HG03565 (cell line): ENCODE measurements at regions not wholly inside any gene's neighbourhood (a gene's known extent, or its start where the extent isn't known, plus 50 kb on each side); places are given as distances from the start of the nearest gene placed in this dataset.
A peak's percentile ranks its signal among the peaks of the same experiment; 100 is the strongest.
"Not testable (repeated sequence)": the region's sequence is repeated elsewhere in the genome, so short reads cannot be mapped to it uniquely, and the experiment has no call there.

Experiments used
- ATAC-seq: cut with Tn5 transposase; IDR thresholded peaks from one replicate; pipeline ENCODE4 v1.9.1; 2021; ENCODE audit warnings: mild to moderate bottlenecking, moderate library complexity; ENCODE audit not compliant: unreplicated experiment

DNA sequence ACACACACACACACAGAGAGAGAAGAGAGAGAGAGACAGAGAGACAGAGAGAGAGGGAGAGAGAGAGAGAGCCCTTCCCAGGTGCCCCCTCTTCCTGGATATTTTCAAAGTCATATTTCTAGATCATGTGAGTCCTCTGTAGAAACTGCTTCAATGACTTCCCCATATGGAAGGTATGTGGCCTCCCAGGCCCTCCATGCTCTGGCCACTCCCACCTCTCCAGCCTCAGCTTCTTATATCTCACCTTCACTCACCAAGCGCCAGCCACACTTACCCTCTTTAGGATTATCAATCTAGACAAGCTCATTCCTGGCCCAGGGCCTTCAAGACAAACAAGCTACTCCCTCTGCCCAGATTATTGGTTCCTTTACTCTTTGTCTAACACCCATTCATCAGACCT is 259.7 kb downstream of the MTERF1 start:
- no peak for ATAC-seq

DNA sequence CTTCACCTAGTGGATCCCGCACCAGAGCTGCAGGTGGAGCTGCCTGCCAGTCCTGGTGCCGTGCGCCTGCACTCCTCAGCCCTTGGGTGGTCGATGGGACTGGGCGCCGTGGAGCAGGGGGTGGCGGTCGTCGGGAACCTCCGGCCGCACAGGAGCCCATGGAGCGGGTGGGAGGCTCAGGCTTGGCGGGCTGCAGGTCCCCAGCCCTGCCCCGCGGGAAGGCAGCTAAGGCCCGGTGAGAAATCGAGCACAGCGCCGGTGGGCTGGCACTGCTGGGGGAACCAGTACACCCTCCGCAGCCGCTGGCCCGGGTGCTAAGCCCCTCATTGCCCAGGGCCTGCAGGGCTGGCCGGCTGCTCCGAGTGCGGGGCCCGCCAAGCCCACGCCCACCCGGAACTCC is 253.2 kb downstream of the MTERF1 start:
- not testable (repeated sequence) for ATAC-seq

DNA sequence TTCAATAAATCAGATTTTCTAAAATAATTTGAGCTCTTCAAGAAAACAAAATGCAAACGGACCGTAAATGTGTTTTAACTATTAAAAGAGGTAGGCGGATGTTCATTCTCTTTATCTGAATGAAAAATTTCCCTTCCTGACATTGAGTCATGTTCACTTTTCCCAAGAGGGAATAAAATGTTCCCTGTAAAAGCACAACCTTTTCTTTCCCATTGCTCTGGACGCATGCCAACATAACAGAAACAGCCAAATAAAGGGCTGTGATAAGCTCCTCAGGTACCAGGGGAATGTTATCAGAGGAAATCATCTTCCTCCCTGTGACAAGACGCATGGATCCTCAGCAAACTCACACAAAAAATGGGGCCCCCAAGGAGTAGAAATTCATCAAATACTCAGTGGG is 251.8 kb downstream of the MTERF1 start:
- no peak for ATAC-seq

DNA sequence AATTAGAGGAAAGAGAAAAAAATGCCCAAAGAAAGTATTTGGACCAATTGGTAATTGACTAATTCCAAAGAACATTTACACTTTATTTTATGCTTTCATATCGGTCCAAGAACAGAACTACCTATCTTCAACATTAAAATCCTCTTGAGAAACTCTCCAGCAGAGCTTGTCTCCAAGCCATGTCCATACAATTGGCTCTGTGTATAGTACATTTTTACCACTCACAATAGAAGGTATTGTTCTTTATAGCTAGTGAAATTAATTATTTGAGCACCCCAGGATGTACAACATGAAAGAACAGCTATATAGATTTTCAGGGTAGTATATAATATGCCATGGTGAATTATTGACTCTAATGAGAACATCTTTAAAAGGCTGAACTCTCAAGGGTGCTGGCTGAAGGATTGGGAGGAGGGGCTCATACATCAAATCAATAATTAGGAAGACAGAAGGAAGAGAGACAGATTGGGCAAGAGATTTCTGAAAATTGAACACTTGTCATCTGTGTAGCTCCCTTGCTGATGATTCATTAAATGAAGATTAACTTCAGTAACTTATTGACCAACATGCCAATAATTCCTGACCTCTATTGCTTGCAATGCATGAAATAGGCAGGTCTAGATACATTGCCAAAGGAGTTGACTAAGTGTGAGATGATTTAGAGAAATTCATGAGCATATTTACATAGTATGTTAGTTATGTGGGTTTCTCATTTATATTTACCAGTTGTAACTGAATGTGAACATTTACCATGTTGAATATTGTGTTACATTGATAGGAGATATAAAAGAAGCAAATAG is 249.7 kb downstream of the MTERF1 start:
- ATAC-seq: no peak

DNA sequence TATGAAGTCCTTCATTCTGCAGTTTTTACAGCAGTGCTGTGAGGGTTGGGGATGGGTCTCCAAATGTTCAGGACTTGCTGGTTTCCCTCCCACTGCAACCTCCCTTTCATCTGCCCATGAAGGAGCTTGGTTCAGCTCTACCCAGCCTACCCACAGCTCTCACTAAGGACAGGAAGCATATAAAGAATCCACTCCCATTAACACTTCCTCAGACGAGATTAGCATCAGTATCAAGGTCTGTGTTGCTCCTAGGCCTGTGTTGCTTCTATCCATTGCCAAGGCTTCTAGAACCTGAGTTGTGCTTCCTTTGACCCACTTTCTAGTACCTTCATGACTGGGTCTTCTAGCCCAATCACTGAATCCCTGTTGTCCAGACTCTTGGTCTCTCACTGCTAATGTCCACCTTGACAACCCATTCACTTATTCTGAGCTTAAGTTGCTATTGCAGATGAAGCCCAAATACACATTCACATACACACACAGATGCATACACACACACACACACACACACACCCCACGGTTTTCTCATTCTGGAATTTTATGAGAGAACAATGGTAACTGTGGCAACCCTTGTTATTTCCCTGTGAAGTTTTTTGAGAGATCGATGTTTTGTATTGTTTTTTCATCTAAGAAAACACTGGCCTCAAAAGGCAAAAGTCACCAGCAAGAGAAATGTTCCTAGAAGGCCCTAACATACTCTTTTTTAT is 248.1 kb downstream of the MTERF1 start:
- no peak for ATAC-seq

DNA sequence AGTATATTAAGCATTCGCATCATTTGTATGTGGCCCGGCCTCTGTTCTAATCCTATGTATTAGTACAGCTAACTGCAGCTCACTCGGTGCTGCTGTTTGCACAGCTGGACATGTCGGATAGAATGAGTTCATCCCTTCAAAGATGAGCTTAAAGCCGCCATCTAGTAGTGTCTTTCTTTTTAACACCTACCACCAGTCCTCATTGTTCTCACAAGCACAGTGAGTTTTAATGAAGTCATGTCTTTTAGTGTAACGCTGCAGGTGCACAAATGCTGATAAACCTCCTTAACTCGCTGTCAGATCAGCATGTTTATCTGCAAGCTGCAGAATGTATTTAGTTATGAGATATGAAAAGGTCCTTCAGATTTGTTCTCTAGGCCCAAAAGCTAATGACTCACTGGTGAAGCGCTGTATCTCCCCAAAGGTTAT is 247.5 kb downstream of the MTERF1 start:
- no peak for ATAC-seq

DNA sequence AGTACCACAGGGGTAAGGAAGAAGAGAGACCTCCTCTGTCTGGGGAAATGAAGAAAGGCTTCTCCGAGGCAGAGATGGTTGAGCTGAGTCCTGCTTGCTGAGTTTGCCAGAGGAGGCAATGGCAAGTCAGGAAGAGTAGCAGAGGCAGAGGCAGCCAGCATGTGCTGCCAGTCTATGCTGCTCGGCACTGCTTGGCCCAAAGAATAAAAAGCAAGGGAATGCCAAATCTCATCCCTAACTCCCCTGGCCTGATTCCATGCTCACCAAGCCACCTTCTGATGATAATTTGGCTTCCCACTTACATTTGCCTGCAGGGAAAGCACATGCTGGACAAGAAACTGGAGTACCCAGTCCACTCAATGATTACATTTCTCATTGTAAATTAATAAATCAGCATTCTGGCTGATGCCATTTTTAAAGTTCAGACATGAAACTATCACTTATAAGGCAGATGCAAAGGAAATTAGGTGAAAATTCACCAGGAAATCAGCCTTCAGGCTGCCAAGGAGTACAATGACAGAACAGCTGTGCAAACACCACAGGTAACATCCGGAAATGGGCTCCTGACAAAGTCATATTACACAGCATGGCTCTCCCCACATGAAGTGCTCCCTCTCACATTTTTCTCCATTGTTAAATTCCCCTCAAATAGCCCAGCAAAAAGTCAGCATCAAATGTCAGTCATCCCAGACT is 245.9 kb downstream of the MTERF1 start:
- ATAC-seq: no peak

DNA sequence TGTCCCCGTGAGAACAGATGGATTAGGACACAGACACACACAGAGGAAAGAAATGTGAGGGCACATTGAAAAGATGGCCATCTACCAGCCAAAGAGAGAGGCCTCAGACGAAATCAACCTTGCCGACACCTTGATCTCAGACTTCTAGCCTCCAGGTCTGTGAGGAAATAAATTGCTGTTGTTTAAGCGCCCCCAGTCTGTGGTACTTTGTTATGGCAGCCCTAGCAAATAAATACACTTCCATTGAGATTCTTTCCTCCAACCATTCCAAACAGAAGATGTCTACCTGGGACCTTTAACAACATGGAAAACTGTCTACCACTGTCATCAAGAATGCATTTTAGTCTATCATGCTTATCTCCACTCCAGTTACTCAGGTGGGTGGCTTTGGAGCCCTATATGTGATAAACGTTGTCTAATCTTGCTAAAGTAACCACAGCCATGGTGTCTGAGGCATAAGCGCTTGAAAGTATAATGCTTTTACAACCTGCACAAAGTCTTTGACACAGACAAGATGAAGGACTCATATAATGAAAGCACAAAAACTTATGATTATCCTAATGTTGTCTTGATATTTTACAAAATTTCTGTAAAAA is 244.3 kb downstream of the MTERF1 start:
- ATAC-seq: no peak

DNA sequence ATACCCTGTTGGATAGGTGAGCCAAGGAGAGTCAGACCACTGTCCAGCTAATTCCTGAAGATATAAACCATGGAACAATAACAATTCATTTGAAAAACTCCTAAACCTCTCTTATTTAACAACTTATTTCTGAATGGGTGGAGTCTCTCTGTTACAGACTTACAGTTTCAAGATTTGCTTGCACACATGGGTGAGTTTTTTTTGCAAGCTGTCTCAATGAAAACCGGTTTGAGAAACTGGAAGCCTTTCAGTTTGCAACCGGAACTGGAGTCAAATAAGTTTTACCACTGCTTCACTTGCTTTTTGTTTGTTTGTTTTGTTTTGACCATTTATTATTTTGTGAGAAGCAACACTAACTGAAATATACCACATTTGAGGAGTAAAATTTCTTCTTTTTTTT is 243.8 kb downstream of the MTERF1 start:
- ATAC-seq: no peak

DNA sequence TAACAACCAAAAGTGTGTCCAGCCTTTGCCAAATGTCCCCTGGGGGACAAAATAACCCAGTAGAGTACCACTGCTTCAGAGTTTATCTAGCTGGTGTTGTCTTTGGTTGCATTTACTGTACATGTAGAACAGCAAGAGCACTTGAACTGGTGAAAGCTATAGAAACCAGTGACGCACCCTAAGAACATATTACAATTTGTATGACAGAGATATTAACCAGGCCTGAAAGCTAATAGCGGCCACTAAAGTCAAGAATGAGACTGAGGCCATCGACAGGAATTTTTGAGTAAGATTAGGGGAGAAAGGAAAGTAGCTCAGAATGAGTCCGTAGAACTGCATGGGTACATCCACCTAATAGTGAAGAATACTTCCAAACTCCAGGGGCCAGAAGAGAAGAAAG is 236.2 kb downstream of the MTERF1 start:
- no peak for ATAC-seq

DNA sequence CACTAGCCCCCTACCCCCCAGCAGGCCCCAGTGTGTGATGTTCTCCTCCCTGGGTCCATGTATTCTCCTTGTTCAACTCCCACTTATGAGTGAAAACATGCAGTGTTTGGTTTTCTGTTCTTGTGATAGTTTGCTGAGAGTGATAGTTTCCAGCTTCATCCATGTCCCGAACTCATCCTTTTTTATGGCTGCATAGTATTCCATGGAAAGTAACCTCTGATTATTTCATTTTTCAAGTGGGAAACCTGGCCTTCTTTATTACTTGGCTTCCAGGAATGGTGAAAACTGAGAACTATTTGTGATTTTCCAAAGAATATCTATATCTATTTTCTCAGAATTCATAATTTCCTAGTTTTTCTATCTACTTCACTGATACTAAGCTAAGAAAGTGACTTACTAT is 235.0 kb downstream of the MTERF1 start:
- ATAC-seq: no peak

DNA sequence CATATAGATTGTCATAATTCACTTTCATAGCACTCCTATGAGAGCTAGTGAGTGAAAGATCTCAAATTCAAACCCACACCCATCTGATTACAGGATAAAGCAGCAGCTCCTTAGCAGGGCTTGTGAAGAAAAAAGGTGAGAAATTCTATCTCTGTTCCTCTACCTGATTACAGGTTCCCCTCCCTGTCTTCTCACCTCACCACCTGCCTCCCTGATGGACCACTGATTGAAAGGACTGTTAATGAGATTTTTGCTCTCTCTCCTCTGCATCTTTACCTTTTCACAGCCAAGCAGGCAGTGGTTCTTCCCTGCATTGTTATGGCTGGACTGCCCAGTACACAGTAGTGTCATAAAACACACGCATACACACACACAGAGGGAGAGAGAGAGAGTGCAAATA is 228.5 kb downstream of the MTERF1 start:
- no peak for ATAC-seq

DNA sequence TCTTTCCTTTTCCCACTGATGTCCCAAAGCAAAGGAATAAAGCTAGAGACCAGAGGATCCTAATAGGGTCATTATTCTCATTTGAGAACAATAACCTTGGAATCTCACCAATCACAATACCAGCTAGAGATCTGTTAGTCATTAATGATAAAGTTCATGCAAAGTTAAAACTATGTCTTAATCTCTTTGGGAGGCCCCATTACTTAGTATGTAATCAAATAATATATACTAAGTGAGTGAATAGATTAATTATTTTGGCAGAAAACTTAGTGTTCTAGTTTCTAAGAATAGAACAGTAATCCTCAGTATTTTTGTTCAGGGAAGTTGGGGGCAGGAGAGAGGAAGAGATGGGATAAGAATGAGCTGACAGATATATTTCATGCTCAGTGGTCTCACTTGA is 227.2 kb downstream of the MTERF1 start:
- ATAC-seq: no peak

DNA sequence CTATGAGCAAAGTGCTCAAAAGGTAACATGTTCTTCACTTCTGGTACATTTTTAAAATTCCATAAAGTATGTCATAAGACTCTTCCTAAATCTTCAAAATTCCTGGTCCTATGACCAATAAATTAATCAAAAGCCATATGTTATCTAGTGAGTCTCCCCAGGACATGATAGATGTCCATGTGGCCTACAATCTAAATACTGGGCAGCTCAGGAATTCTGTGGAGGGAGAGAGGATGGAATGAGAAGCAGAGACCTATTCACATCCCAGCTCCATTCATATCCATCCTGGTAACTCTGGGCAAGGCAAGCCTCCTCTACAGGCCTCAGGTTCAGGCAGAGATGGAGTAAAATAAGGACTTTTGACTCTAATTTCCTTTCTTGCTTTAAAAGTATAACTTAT is 224.8 kb downstream of the MTERF1 start:
- ATAC-seq: no peak

DNA sequence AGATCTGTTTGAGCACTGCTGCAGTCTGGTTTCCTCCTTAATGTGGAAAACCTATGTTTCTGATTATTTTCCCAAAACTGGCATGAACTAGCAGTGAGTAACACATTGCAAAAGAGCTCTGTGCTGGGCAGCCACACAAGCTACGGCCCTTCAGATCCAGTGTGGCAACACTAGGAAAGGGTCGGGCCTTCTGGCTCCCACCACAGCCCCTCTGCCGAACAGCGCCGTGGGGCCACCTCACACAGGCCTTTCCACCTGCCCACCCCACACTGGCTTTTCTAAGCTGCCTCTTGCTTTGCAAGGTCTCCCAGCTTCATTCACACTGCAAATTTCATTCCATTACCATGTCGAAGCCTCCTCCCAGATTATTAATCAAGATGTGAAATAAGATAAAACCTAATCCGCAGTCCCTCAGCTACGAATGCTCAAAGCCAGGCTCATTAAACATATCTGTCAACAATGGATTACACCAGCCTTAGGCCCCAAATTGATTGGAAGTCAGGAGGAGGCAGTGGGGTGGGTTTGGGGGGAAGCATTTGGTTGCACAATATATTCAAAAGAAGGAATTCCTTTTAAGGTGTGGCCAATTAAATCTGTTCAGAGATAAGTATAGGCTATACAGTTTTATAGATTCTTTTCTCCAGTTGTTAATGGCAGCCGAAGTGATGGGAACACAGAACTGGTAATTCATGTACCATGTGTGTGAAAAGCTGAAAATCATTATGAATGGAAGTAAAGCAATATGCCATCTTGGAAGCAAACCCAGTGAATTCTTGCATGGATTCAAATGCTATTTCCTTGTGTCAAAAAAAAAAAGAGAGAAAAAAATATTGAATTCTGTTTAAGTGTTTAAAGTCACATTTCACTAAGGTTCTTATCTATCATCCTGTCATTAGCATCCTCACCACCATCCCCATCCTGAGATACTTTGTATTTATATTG is 223.7 kb downstream of the MTERF1 start:
- ATAC-seq: no peak

DNA sequence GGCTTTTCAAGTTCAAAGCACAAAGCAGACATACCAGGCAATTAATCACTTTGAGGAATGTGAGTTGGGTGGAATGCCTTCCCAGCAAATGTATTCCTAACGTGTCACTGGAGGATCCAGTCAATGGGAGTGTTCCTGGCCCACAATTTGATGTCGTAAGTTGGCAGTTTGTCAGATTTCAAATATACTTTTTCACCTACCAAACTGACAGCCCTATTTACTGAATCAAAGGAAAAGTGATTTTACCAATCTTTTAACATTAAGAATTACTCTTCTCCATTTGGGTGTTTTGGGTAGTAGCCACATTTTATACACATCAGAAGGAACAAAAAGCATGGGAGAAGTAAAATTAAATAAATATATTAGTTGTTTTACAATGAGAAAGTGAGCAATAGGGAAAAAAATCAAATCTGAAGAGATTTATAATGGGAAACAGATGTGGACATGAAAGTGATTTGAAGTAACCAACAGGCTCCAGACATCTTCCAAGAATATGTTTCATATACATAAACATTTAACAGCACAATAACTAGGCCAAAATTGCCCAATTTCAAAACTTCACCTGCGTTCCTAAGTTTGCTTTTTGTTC is 222.9 kb downstream of the MTERF1 start:
- no peak for ATAC-seq

DNA sequence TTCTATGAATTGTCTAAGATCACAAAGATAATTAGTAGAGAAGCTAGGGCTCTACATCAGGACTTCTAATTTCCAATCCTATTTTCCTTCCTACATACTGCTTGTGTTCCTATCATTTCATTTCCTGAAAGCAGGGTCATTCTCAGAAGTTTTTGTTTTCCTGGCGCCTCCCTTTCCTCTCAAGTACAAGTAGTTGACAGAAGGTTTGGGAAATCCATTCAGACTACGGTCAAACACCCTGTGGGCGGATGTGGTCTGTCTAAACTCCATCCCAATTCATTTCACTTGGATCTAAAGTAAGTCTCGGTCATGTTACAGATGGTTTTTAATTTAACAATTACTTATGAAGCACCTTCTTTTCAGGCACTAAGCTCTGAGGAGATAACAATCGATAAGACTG is 221.4 kb downstream of the MTERF1 start:
- no peak for ATAC-seq

DNA sequence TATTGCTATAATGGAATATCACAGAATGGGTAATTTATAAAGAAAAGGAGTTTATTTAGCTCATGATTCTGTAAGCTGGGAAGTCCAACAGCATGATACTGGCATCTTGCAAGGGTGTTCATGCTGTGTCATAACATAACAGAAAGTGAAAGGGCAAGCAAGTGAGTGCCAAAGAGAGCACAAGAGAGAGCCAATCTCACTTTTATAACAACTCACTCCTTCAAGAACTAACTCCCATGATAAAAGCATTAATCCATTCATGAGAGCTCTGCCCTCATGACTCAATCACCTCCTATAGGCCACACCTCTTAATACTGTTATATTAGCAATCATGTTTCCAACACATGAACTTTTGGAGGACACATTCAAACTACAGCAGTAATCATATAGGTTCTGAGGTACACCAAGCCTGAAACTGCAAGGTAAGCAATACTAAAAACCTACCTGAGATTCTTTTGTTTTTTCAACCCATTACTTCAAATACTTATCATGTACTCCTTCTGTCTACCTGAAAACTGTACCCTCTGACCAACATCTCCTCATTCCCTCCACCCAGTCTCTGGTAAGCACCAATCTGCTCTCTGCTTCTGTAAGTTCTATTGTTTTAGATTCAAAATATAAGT is 219.7 kb downstream of the MTERF1 start:
- ATAC-seq: peak; percentile 54

DNA sequence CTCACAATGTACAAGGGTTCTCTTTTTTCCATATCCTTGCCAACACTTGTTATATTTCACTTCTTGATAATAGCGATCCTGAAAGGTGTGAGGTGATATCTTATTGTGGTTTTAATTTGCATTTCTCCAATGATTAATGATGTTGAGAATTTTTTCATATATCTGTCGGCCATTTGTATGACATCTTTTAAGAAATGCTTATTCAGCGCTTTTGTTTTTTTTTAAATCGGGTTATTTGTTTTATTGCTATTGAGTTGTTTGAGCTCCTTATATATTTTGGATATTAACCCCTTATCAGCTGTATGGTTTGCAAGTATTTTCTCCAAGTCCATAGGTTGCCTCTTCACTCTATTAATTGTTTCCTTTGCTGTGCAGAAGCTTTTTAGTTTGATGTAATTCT is 218.8 kb downstream of the MTERF1 start:
- ATAC-seq: no peak

DNA sequence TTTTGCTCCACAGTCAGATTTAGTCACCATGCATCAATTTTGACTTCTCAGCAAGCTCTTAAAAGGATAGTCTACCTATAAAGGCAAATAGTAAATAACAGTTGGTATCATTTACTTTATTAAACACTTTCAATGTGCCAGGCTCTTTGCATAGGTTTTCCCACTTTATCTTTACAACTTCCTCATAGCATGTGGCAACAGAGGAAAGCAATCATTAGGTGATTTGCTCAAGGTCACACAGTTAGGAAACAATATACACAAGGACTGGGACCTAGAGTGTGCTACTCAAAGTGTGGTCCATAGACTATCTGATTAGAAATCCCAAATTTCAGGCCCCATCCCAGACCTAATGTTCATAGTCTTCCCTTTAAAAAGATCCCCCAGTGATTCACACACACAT is 212.3 kb downstream of the MTERF1 start:
- no peak for ATAC-seq
